GM21825 (cell line): ENCODE measurements at regions not wholly inside any gene's neighbourhood (a gene's known extent, or its start where the extent isn't known, plus 50 kb on each side); places are given as distances from the start of the nearest gene placed in this dataset.

ENCODE experiments used
- ATAC-seq: cut with Tn5 transposase; IDR thresholded peaks from one replicate; pipeline ENCODE4 v1.9.1; 2021; ENCODE audit warnings: mild to moderate bottlenecking, moderate library complexity; ENCODE audit not compliant: unreplicated experiment

DNA sequence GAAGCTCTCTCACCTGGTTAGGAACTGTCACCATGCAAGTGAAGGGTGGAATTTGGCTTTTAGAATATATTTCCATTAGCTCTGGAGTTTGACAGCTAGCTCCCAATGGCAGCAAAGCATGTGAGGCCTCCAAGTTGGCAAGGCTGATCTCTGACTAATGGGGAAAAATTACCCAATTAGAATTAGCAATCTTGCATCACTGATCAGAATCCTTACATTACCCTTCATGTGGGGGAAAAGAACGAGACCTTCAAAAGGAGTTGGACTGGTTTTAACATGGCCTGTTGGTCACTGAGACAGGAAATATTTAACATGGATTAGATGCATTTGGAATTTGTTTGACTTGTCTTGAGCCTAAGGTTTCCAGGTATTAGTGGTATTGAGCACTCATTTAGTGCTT is 192.3 kb upstream of the GDNF start:
- no peak for ATAC-seq

GRCh38 chr5:38031304-38031703 is 191.5 kb upstream of the GDNF start:
- ATAC-seq, result no peak

GRCh38 chr5:38029397-38030065 is 189.7 kb upstream of the GDNF start:
- ATAC-seq, result no peak

GRCh38 chr5:38023799-38024198 is 184.0 kb upstream of the GDNF start:
- ATAC-seq, result no peak

- ATAC-seq, result no peak
Observed at GRCh38 chr5:38023371-38023770, 183.5 kb upstream of the GDNF start.

GRCh38 chr5:38022631-38023030 is 182.8 kb upstream of the GDNF start:
- ATAC-seq, result no peak

- ATAC-seq, result no peak
Observed at GRCh38 chr5:38018016-38018415, 178.2 kb upstream of the GDNF start.

DNA sequence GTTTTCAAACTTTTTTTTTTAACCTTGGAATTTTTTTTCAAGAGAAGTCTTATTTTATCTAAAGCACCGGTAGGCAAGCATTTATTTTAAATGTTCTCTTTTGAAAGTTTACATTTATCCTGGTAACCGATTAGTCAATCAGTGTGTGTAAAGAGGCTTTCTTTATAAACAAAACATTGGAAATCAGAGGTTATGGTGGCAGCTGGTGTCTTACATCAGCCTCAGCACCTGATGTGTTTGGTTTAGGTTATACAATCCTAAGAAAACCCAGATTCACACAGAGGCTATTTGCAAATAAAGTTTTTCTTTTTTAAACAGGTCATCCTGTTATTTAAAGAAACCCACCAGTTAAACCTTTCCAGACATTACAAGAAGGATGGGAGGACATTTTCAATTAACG is 173.3 kb upstream of the GDNF start:
- no peak for ATAC-seq

DNA sequence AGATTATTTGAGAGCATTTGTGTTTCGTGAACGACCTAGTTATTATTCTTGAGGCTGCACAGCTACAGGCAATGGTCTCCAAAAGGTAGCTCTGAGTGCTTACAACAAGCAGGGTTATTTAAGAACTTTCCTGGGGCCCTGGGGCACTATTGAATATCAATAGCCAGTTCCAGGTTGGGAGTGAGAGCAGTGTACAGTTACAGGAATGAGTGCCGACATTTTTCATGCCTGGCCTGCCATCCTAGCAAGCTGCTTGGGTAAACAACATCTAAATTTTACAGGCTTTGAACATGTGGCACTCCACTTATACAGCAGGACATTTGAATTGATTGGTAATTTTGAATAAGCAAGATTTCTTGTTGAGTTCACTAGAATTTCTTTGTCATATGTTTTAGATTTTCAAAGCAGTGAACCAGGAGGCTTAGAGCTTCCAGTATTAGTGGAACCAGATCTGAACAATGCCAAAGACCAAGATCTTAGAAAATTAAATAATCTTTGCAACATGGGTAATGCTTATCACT is 171.9 kb upstream of the GDNF start:
- no peak for ATAC-seq

- no peak for ATAC-seq
Observed at GRCh38 chr5:38009749-38010358, 170.0 kb upstream of the GDNF start.

- ATAC-seq, result no peak
Observed at GRCh38 chr5:38008198-38008597, 168.4 kb upstream of the GDNF start.

- no peak for ATAC-seq
Observed at GRCh38 chr5:37999593-37999992, 159.8 kb upstream of the GDNF start.

DNA sequence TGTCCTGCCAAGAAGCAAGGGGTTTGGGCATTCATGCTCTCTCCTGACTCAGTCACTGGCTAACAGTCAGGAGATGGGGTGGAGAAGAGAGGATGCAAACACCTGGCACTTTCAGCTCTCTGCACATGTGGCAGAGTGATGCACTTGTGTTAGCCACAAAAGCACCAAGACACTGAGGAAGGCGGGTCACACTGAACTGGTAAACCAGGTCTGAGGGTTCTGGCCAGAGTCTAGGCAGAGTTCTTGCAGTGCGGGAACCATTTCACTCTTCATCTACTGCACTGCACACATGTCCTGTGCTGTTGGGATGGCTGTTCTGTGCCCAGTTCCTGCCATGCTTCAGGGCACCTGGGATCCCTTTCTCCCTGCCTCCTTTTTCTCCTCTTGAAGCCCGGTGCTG is 157.1 kb upstream of the GDNF start:
- no peak for ATAC-seq

- no peak for ATAC-seq
Observed at GRCh38 chr5:37994729-37995128, 154.9 kb upstream of the GDNF start.

DNA sequence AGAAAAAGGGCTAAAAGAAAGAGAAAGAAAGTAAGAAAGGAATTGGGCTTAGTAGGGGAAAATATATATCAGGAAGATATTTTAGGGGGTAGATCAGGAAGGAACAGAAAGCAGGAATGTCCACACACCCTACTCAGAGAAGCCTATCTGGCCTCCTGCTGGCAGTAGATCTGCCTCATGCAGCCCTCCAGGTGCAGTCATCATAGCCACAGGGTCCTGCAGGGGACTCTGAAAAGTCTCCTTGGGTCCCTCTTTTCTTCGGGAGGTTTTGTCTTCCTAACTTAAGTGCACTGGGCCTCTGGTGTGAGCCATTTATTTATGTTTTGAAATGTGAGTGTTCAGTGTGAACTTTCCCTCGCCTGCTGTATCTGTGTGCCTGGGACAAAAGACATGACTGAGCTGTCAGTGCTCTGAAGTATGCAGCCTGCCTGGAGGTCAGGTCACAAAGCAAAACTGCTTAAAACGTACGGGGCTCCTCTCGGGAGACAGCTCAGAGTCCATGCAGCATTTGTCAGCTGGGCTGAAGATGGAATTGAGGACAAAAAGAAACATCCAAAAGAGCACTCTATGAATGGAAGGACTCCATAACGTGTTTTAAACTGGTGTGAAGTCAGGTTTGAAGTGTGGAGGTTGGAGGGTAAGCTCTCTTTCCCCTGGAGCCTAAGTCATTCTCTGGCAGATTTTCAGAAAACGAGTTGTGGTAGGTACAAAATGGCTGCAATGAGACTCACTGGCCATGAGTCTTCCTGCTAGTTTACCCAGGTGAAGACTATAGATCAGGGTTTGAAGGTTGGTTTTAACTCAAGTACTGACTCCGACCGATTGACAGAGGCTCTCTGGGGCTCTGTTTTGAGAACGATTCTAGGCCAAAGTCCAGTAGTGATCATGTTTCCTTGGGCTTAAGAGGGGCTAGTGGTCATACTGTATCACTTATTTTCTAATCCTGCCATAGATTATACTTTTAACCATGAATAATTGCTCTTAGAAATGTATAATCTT is 151.8 kb upstream of the GDNF start:
- no peak for ATAC-seq

DNA sequence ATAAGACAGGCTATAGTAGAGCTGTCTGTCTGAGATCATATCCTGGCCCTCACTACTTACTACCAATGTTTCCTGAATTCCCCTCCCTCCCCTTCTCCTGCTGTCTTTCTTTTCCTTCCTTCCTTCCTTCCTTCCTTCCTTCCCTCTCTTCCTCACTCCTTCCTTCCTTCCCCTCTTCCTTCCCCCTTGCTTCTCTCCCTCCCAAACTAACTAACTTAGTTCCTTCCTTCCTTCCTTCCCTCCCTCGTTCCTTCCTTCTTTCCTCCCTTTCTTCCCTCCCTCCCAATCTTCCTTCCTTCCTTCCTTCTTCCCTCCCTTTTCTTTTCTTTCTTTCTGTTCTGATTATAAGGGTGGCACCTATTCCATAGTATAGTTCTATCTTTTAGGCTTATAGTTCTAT is 150.0 kb upstream of the GDNF start:
- no peak for ATAC-seq

DNA sequence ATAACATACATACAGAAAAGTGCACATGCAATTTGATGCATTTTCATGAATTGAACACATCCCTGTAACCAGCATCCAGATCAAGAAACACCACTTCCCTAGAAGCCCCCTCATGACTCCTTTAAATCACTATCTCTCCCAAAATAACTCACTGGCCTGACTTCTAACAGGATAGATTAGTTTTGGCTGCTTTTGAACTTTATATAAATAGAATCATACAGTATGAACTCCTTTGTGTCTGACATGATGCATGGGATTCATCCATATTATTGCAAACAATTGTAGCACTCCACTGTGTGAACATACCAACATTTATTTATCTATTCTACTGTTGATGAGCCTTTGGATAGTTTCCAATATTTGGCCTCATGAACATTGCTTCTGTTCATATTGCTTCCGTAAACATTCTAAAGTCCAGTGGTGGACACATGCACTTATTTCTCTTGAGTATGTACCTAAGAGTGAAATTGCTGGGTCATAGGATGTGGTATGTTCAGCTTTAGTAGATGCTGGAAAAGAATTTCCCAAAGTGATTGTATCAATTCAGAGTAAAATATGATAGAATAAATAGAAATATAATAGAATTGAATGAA is 148.7 kb upstream of the GDNF start:
- no peak for ATAC-seq

DNA sequence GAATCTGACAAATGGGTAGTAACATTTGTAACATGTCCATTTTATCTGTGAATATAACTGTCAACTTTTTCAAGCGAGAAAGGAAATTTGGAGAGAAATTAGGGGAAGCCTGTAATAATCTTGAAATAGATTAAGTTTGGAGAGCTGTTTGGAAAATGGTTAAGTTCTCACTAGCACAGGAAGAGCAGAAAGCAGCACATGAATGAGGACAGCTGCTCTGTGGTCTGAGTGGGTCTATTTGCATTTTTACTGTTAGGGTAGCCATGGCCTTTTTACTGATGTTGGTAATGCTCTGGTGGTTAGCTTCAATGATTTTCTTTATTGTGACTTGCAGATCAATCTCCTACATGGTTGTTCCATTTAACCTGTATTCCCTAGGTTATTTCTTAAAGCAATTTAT is 144.5 kb upstream of the GDNF start:
- no peak for ATAC-seq

GRCh38 chr5:37983463-37983862 is 143.6 kb upstream of the GDNF start:
- ATAC-seq, result no peak

DNA sequence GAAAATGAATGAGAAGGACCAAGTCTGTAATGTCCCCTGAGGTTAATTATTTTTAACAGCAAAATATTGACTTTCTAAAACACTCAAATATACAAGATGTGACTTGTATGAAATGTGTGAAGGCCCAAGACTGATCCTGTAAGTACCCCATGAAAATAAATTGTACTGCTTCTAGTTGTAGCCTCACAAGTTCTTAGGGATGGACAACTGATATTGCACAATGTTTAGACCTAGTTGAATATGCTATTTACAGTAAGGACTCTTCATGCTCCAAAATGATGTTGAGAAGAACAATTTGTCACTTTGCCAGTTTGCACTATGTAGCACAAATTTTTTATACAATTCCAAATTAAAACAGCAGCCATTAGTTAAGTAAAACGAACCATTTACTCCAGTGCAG is 139.7 kb upstream of the GDNF start:
- ATAC-seq, result no peak

- no peak for ATAC-seq
Observed at GRCh38 chr5:37975531-37975930, 135.7 kb upstream of the GDNF start.
